Neuronal stem cell (in vitro differentiated cells): ENCODE measurements at regions not wholly inside any gene's neighbourhood (a gene's known extent, or its start where the extent isn't known, plus 50 kb on each side); places are given as distances from the start of the nearest gene placed in this dataset.

Experiments
- DNase-seq: peaks from one replicate; pipeline ENCODE4 v3.0.0-alpha.2; 2013; ENCODE audit warnings: low spot score
- H2AFZ ChIP-seq: one replicate; pipeline ENCODE4 v1.6.1; 2013; ENCODE audit warnings: mild to moderate bottlenecking, low read length, inconsistent platforms
- H2AK5ac ChIP-seq: 2 replicates; pipeline ENCODE4 v1.6.1; 2013; ENCODE audit warnings: low read depth, mild to moderate bottlenecking, inconsistent platforms, low read length, moderate library complexity, mixed read lengths
- H2BK120ac ChIP-seq: 2 replicates; pipeline ENCODE4 v1.6.1; 2013; ENCODE audit warnings: low read depth, mild to moderate bottlenecking, inconsistent platforms, low read length, moderate library complexity, mixed read lengths
- H2BK12ac ChIP-seq: one replicate; pipeline ENCODE4 v1.6.1; 2013; ENCODE audit warnings: low read length, inconsistent platforms
- H2BK15ac ChIP-seq: 2 replicates; pipeline ENCODE4 v1.6.1; 2013; ENCODE audit warnings: mild to moderate bottlenecking, low read length, inconsistent platforms, mixed read lengths
- H2BK5ac ChIP-seq: one replicate; pipeline ENCODE4 v1.6.1; 2013; ENCODE audit warnings: inconsistent platforms, mild to moderate bottlenecking, low read length, moderate library complexity
- H3K14ac ChIP-seq: one replicate; pipeline ENCODE4 v1.6.1; 2013; ENCODE audit warnings: low read length, inconsistent platforms
- H3K18ac ChIP-seq: 2 replicates; pipeline ENCODE4 v1.6.1; 2013; ENCODE audit warnings: low read length, inconsistent platforms
- H3K23ac ChIP-seq: 2 replicates; pipeline ENCODE4 v1.6.1; 2013; ENCODE audit warnings: low read depth, mild to moderate bottlenecking, mixed read lengths, low read length, inconsistent platforms; ENCODE audit not compliant: poor library complexity
- H3K27ac ChIP-seq: replicated peaks from 3 replicates; pipeline ENCODE4 v1.5.1; 2013; ENCODE audit warnings: low read length, inconsistent platforms
- H3K27me3 ChIP-seq, 3 experiments: 2 replicates each; pipeline ENCODE4 v1.6.1; 2013; ENCODE audit warnings: low read length in 3 of 3, mild to moderate bottlenecking in 2 of 3, inconsistent platforms in 1 of 3, low read depth in 1 of 3, mixed read lengths in 1 of 3, moderate library complexity in 1 of 3; ENCODE audit not compliant: control insufficient read depth in 3 of 3, insufficient read depth in 3 of 3
- H3K36me3 ChIP-seq, 2 donors: replicated peaks in 1 of 2; 2 replicates each; pipeline ENCODE4 v1.6.1; 2013; ENCODE audit warnings: low read length in 2 of 2; ENCODE audit not compliant: control insufficient read depth in 2 of 2, insufficient read depth in 2 of 2
- H3K4ac ChIP-seq: 2 replicates; pipeline ENCODE4 v1.6.1; 2013; ENCODE audit warnings: inconsistent platforms, mild to moderate bottlenecking, low read length, moderate library complexity
- H3K4me1 ChIP-seq, 2 donors: 1 replicate in 1 of 2; 2 replicates in 1 of 2; pipeline ENCODE4 v1.6.1; 2013; ENCODE audit warnings: low read length in 2 of 2, low read depth in 1 of 2; ENCODE audit not compliant: control insufficient read depth in 2 of 2, insufficient read depth in 1 of 2
- H3K4me2 ChIP-seq: one replicate; pipeline ENCODE4 v1.6.1; 2013; ENCODE audit warnings: mild to moderate bottlenecking, low read length, inconsistent platforms; ENCODE audit not compliant: insufficient read depth, poor library complexity, severe bottlenecking
- H3K4me3 ChIP-seq, 2 donors: 2 replicates each; pipeline ENCODE4 v1.5.1; 2013; ENCODE audit warnings: low read length in 2 of 2, mild to moderate bottlenecking in 2 of 2, inconsistent platforms in 1 of 2, moderate library complexity in 1 of 2
- H3K79me1 ChIP-seq: one replicate; pipeline ENCODE4 v1.6.1; 2013; ENCODE audit warnings: low read depth, mild to moderate bottlenecking, inconsistent platforms, low read length, moderate library complexity
- H3K9ac ChIP-seq: one replicate; pipeline ENCODE4 v1.6.1; 2013; ENCODE audit warnings: mild to moderate bottlenecking, low read depth, low read length, inconsistent platforms; ENCODE audit not compliant: poor library complexity
- H3K9me3 ChIP-seq, 2 donors: replicated peaks in 1 of 2; 2 replicates each; pipeline versions ENCODE3 to v1.6.1; 2013; ENCODE audit warnings: low read length in 2 of 2, mild to moderate bottlenecking in 2 of 2, inconsistent platforms in 1 of 2, low read depth in 1 of 2, mixed read lengths in 1 of 2, moderate library complexity in 1 of 2; ENCODE audit not compliant: control insufficient read depth in 2 of 2, insufficient read depth in 1 of 2
- H4K8ac ChIP-seq: one replicate; pipeline ENCODE4 v1.6.1; 2013; ENCODE audit warnings: low read depth, mild to moderate bottlenecking, inconsistent platforms, low read length, moderate library complexity
- H4K91ac ChIP-seq: one replicate; pipeline ENCODE4 v1.6.1; 2013; ENCODE audit warnings: low read length, low read depth, mild to moderate bottlenecking, inconsistent platforms; ENCODE audit not compliant: poor library complexity
- WGBS, 2 donors: extraction: QIAGEN DNeasy Blood & Tissue Kit; methylation state at CpG; one replicate each; pipeline ENCODE4 v1.1.7; 2013; ENCODE audit warnings: missing lambda C conversion rate in 2 of 2, mixed read lengths in 1 of 2; ENCODE audit not compliant: insufficient read length in 2 of 2, insufficient replicate concordance in 1 of 2; ENCODE audit errors: extremely low coverage in 2 of 2; 5-methylcytosine and 5-hydroxymethylcytosine counted together

GRCh38 chr5:68463606-68464005, 248.1 kb downstream of the PIK3R1 start:
- H3K9me3 ChIP-seq, result no peaks in the 10 kb centered on the region
- no peak overlapping the region for H2AFZ ChIP-seq
- H3K79me1 ChIP-seq, result no peaks in the 10 kb centered on the region
- H3K4ac ChIP-seq, result no peak overlapping the region
- no peaks in the 10 kb centered on the region for H3K4me1 ChIP-seq
- no peak overlapping the region for H2BK12ac ChIP-seq
- no peak overlapping the region for H3K4me2 ChIP-seq
- H3K4me3 ChIP-seq, result no peak overlapping the region
- no peak overlapping the region for H3K14ac ChIP-seq
- no peak overlapping the region for H4K8ac ChIP-seq
- H4K91ac ChIP-seq, result no peak overlapping the region
- no peak for DNase-seq
- no peak overlapping the region for H3K23ac ChIP-seq
- no peak overlapping the region for H3K18ac ChIP-seq
- H2BK120ac ChIP-seq, result no peak overlapping the region
- H3K27me3 ChIP-seq, result peaks cover 0 to 5% (median 0%) of the 10 kb centered on the region in 3 experiments
- no peaks in the 10 kb centered on the region for H3K36me3 ChIP-seq
- H3K27ac ChIP-seq, result no peak overlapping the region
- H2BK15ac ChIP-seq, result no peak overlapping the region
- WGBS, 2 donors, result no CpG with 5 or more reads among the region's 3 CpGs
- H3K9ac ChIP-seq, result no peak overlapping the region
- no peak overlapping the region for H2AK5ac ChIP-seq
- no peak overlapping the region for H2BK5ac ChIP-seq

- no peak overlapping the region for H4K8ac ChIP-seq
- H3K36me3 ChIP-seq, result no peaks in the 10 kb centered on the region
- no peak overlapping the region for H4K91ac ChIP-seq
- H3K18ac ChIP-seq, result no peak overlapping the region
- no peaks in the 10 kb centered on the region for H3K79me1 ChIP-seq
- no peak overlapping the region for H3K4me3 ChIP-seq
- H3K4me2 ChIP-seq, result no peak overlapping the region
- H2BK15ac ChIP-seq, result no peak overlapping the region
- no peak overlapping the region for H3K14ac ChIP-seq
- H2BK120ac ChIP-seq, result no peak overlapping the region
- no peak overlapping the region for H2AFZ ChIP-seq
- no peak overlapping the region for H2AK5ac ChIP-seq
- no peaks in the 10 kb centered on the region for H3K9me3 ChIP-seq
- H3K27ac ChIP-seq, result no peak overlapping the region
- H2BK12ac ChIP-seq, result no peak overlapping the region
- no peaks in the 10 kb centered on the region for H3K4me1 ChIP-seq
- H3K27me3 ChIP-seq, result peaks cover 0 to 5% (median 0%) of the 10 kb centered on the region in 3 experiments
- H3K23ac ChIP-seq, result no peak overlapping the region
- H3K9ac ChIP-seq, result no peak overlapping the region
- H2BK5ac ChIP-seq, result no peak overlapping the region
- WGBS, 2 donors, result no CpG with 5 or more reads among the region's 4 CpGs
- H3K4ac ChIP-seq, result no peak overlapping the region
- DNase-seq, result no peak
Observed at GRCh38 chr5:68464424-68464823, 248.9 kb downstream of the PIK3R1 start.

- Histone ChIP-seq H3K14ac (no peak overlapping the region), H2BK5ac (no peak overlapping the region), H4K91ac (no peak overlapping the region), H3K27ac (no peak overlapping the region), H2AFZ (no peak overlapping the region), H3K18ac (no peak overlapping the region), H3K9me3 (no peaks in the 10 kb centered on the region), H2AK5ac (no peak overlapping the region), H3K4ac (no peak overlapping the region), H3K79me1 (no peaks in the 10 kb centered on the region), H3K4me3 (no peak overlapping the region), H3K4me1 (no peaks in the 10 kb centered on the region), H3K23ac (no peak overlapping the region), H3K4me2 (no peak overlapping the region), H2BK12ac (no peak overlapping the region), H4K8ac (no peak overlapping the region), H3K9ac (no peak overlapping the region), H2BK120ac (no peak overlapping the region), H3K27me3 (peaks cover 0 to 5% (median 0%) of the 10 kb centered on the region in 3 experiments), H3K36me3 (no peaks in the 10 kb centered on the region), H2BK15ac (no peak overlapping the region)
- DNase-seq, result no peak
- no CpG with 5 or more reads among the region's 3 CpGs for WGBS, 2 donors
Observed at GRCh38 chr5:68465133-68465532, 249.6 kb downstream of the PIK3R1 start.

- Histone ChIP-seq H4K91ac (no peak overlapping the region), H2AK5ac (no peak overlapping the region), H3K9me3 (no peaks in the 10 kb centered on the region), H3K4ac (no peak overlapping the region), H3K18ac (no peak overlapping the region), H3K4me3 (no peak overlapping the region), H3K27me3 (peaks cover 0 to 5% (median 0%) of the 10 kb centered on the region in 3 experiments), H3K79me1 (no peaks in the 10 kb centered on the region), H3K36me3 (no peaks in the 10 kb centered on the region), H3K9ac (no peak overlapping the region), H2BK12ac (no peak overlapping the region), H2BK5ac (no peak overlapping the region), H3K23ac (no peak overlapping the region), H3K4me1 (no peaks in the 10 kb centered on the region), H3K4me2 (no peak overlapping the region), H2BK120ac (no peak overlapping the region), H3K27ac (no peak overlapping the region), H3K14ac (no peak overlapping the region), H4K8ac (no peak overlapping the region), H2BK15ac (no peak overlapping the region), H2AFZ (no peak overlapping the region)
- no CpG with 5 or more reads among the region's 6 CpGs for WGBS, 2 donors
- no peak for DNase-seq
Observed at GRCh38 chr5:68465934-68466551, 250.5 kb downstream of the PIK3R1 start.
